Activated T-helper 1 cell treated with Interleukin-2 at 50 U/mL for 16 hours (primary cell): ENCODE measurements at regions not wholly inside any gene's neighbourhood (a gene's known extent, or its start where the extent isn't known, plus 50 kb on each side); places are given as distances from the start of the nearest gene placed in this dataset.

ENCODE experiments used
- DNase-seq: peaks from one replicate; pipeline ENCODE4 v3.0.0-alpha.2; 2020; ENCODE audit warnings: low read depth

GRCh38 chr17:77395501-77396048, 254.8 kb downstream of the SEC14L1 start:
- DNase-seq: no peak

- no peak for DNase-seq
Observed at GRCh38 chr17:77396610-77397009, 255.8 kb downstream of the SEC14L1 start.

- no peak for DNase-seq
Observed at GRCh38 chr17:77398274-77398673, 257.5 kb downstream of the SEC14L1 start.

- no peak for DNase-seq
Observed at GRCh38 chr17:77399319-77399957, 258.7 kb downstream of the SEC14L1 start.

GRCh38 chr17:77400445-77400870, 259.7 kb downstream of the SEC14L1 start:
- DNase-seq: peak; percentile 61

DNA sequence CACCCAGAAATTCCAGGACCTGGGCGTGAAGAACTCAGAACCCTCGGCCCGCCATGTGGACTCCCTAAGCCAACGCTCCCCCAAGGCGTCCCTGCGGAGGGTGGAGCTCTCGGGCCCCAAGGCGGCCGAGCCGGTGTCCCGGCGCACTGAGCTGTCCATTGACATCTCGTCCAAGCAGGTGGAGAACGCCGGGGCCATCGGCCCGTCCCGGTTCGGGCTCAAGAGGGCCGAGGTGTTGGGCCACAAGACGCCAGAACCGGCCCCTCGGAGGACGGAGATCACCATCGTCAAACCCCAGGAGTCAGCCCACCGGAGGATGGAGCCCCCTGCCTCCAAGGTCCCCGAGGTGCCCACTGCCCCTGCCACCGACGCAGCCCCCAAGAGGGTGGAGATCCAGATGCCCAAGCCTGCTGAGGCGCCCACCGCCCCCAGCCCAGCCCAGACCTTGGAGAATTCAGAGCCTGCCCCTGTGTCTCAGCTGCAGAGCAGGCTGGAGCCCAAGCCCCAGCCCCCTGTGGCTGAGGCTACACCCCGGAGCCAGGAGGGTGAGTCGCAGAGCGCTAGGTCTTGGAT, 261.5 kb downstream of the SEC14L1 start:
- no peak for DNase-seq

DNA sequence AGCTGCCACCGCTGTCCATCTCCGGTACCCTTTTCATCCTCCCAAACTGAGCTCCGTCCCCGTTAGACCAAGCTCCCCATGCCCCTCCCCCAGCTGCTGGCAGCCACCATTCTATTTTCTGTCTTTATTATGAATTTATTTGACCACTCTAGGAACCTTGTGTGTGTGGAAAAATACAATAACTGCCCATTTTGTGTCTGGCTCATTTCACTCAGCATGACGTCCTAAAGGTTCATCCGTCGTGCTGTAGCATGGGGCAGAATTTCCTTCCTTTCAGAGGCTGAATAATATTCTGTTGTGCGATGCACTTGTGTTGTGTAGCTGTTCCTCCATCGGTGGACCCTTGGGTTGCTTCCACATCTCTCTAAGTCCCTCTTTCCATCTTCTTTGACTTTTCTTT, 263.1 kb downstream of the SEC14L1 start:
- DNase-seq: no peak

DNA sequence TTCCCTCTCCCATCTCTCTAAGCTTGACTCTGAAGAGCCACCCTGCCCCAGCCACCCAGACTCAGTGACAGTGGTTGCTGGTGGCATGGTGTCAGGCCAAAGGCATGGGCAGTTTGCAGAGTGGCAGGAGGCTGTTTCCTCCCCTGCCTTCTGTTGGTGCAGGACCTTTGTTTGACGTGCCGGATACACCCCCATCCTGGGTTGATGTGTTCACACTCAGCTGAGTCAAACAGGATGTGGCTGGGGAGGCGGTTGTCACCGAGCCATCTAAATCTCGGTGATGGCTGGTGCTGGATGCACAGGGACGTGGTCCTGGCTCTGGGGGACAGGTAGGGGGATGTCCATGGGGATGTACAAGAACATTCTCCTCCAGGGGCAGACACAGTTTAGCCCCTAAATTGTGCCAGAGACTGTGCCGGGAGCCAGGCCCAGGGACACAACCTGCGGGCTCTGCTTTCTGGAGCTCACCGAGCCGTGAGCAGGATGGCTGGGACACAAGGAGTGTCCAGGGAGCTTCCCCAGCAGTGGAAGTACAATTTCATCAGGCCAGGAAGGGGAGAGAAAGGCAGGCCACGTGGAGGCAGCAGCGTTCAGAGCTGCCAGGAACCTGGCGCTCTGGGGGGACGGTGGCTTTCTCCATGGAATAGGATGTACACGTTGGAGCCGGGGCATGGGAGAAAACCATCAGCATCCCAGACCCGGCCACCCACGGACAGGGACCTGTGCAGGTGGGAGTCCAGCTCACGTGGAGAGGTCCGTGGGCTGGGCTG, 264.2 kb downstream of the SEC14L1 start:
- DNase-seq: peak; percentile 78

GRCh38 chr17:77405867-77406732, 265.3 kb downstream of the SEC14L1 start:
- DNase-seq: no peak

DNA sequence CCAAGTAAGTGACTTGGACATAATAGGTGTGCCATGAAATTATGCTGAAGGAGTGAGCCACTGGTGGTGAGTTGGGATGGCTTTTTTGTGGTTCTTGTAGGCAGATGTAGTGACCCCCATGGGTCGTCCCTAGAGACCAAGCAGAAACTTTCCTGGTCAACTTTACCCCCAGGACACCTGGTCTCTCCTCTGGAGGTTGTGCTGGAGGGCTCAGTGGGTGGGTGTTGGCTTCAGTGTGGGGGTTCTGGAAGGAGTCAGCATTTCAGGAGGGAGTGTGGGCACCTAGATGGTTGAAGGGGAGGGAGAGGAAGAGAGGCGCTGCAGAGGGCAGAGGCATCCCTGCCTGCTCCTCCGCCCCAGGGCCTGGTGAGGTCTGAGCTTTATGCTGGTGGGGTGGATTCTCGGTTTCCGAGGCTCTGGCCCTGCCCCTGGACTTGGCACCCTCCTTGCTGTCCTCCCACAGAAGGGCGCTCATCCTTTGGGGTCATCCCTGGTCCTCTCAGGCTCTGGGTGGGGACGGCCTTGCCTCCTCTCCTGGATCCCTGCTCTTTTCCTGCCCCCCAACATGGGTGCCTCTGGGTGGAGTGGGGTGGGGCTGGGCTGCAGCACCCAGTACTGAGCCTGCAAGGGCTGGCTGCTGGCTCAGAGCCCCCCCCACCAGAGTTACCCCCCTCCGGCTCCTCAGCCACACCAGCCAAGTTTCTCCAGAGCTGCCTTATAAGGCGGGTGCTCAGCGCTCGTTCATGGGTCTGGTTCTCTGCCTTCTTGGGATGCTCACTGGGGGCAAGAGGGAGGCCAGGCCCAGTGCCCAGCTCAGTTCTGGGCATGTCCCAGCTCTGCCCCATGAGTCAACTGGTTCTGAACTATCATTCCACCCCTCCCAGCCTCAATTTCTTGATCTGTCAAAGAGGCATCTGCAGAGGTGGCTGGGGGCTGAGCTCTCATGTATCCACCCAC, 266.8 kb downstream of the SEC14L1 start:
- no peak for DNase-seq

DNA sequence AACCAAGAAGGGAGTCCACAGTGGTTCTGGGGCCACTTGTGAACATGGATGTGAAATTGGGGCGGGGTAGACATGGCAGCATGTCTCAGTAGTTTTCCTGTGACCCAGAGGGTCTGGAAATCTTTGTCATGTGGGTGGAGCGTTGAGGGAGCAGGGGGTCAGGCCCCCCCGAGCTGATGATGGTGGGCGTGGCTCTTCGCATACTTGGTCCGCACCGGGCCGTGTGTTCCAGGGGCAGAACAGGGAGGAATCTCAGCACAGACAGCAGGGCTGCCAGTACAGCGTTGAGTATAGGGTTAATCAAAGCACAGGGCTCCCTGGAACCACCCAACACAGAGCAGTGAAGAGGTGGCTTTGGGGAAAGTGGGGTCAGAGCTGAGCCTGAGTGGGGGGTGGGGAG, 267.5 kb downstream of the SEC14L1 start:
- DNase-seq: no peak

DNA sequence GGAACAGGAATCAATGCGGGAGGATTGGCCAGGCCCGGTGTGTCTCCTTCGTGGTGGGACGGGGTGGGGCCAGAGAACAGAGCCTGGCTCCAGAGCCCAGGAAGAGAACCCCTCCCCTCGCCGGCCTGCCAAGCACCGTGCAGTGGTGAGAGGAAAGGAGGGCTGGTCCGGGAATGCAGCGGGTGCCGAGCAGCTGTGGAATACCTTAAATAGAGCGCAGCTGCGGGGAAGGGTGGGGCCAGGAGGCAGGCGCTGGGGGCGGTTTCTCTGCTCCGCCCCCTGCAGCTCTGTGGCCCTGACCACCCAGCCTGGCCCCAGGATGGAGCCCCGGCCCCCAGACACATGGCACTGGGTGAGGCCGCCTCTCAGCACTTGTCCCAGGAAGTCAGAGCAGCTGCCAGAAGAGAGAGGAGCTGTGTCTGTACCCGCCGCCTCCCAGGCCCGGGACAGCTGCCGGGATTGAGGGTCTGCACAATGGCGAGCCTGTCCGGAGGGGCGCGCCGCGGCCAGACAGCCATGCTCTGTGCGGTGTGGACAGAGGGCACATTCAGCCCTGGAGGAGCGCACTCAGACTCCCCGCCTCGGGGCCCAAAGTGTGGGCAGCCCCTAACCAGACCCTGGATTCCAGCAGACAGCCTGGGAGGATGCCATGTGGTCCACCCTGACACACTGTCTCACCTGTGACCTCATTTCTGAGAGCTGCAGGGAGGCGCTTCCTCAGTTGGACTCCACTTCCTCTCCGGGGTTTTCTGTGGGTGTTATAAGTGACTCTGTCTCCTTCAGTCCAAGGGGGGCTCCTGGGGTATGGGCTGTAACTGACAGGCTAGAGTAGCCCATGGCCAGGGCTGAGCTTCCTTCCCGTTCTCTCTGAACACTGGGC, 268.8 kb downstream of the SEC14L1 start:
- no peak for DNase-seq

DNA sequence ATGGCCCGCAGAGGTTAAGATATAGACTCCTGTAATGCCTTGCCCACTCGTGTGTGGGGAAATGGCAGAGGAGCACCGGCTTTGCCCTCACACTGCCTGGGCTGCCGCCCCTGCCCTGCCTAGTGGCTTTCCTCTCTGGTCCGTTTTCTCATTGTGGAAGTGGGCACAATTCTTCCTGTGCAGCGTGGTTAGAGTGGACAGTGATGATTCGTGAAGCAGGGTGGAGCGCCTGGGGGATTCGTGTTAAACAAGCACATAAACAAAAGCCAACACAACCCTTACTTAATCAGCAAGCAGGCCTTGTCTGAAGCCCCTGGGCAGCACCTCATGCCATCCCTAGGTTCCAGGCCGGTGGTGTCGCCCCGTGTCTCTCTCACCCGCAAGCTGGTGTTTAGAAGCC, 269.7 kb downstream of the SEC14L1 start:
- no peak for DNase-seq

- DNase-seq: no peak
Observed at GRCh38 chr17:77414811-77415400, 274.1 kb downstream of the SEC14L1 start.

- no peak for DNase-seq
Observed at GRCh38 chr17:77416105-77416713, 275.4 kb downstream of the SEC14L1 start.

GRCh38 chr17:77417575-77417974, 276.8 kb downstream of the SEC14L1 start:
- no peak for DNase-seq

GRCh38 chr17:77418609-77419008, 277.8 kb downstream of the SEC14L1 start:
- DNase-seq: no peak

DNA sequence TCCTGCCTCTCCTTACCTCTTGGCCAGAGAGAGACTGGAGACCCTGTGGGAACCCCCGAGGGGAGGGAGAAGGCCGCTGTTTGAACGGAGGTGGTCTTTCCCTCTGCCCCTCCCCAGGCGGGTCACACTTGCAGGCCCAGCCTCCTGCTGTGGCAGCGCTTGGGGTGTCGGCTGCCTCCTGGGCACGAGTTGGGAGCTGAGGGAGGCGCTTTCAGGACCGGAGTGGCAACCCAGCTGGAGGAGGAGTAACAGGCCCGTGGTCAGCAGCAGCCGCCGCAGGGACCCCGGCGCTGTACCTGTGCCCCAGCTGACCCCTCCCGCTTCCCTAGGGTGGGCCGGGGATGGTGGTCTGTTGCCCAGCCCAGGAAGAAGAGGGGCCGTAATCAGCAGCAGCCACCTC, 278.3 kb downstream of the SEC14L1 start:
- DNase-seq: no peak

GRCh38 chr17:77419547-77420094, 278.9 kb downstream of the SEC14L1 start:
- DNase-seq: no peak
